HG03565 (cell line): ENCODE measurements at regions not wholly inside any gene's neighbourhood (a gene's known extent, or its start where the extent isn't known, plus 50 kb on each side); places are given as distances from the start of the nearest gene placed in this dataset.

Experiments
- ATAC-seq: cut with Tn5 transposase; IDR thresholded peaks from one replicate; pipeline ENCODE4 v1.9.1; 2021; ENCODE audit warnings: mild to moderate bottlenecking, moderate library complexity; ENCODE audit not compliant: unreplicated experiment

DNA sequence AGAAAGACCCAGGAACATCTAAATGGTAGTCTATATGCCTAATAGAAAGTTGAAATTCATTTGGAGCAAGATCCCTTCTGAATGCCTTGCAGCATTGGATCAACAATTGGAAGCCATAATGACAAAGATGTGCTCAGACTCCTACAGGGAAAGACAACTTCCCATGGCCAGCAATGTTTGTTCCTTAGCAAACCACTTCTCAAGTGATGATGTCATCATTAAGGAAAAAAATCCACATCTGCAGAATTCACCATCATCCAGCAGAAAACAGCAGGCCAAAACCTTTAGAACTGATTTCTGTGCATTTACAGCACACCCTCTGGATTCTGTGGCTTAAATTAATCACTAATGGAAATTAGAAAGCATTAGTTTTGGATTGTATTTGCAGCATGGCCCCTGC lies 82.4 kb upstream of the ZIC3 start:
- no peak for ATAC-seq

DNA sequence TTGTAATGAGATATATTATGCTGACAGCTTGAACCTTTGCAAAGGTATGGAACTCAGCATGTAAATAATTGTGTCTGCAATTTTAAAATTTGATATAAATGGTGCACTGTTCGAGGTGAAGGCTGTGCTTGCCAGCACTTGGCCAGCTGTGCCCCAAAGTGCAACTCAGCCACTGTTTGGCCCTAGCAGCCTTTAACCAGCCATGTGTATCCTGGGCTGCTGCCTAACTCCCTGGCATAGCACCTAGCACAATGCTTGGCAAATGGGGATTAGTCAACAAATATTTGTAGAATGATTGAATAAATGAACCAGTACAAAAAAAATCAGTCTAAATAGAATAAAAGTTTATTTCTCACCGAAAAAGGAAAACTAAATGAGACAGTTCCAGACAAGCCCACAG lies 83.8 kb upstream of the ZIC3 start:
- no peak for ATAC-seq

DNA sequence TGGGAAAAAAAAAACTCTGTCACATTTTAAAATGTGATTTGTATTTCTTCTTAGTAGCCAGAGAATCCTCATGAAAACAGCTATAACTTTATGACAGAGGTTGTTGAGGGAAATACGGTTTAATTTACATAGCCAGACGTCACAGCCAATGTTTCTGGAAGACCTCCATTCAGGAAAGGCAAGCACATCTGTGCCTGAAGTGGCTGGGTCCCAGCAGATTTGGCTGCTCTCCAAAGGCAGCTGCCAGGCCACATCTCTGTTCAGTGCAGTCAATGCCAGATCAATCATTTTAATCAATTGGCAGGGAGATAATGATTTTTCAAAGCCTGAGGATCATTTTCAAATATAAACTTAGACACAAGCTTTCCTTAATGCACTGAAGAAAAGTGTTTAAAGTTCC lies 86.5 kb upstream of the ZIC3 start:
- ATAC-seq: no peak

DNA sequence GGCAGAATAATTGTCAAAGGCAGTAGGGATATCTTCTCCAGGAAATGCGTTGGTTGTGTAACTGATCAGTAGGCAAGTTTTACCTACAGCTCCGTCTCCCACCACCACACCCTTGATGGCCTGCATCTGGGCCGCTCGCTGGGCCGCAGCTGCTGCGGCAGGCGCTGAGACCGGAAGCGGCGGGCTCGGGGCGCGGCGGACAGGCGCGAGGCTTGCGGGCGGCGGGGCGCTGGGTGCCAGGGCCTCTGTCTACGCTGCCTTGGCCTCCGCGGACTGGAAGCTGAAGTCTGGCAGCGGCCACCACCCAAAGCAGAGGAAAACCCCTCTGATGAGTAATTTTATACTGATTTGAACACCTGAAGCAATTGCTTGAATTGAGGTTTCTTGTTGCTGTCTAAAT lies 124.2 kb upstream of the ZIC3 start:
- no peak for ATAC-seq

DNA sequence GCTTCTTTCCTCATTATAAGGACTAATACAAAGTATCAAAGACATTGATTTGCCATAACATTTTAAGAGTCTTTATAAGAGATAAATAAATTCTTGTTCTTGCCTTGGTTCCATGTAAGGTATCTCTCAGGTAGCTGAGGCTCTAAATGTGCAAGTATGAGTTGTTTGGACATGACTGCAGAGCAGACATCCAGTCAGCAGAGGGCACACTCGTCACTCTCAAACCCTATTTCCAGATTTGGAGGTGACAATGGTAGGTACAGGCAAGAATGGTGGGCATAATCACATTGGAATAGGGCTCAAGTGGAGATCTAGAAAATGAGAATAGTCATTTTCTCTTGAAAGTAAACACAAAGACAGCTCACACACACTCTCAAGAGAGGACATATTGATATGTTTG lies 133.3 kb upstream of the ZIC3 start:
- no peak for ATAC-seq

DNA sequence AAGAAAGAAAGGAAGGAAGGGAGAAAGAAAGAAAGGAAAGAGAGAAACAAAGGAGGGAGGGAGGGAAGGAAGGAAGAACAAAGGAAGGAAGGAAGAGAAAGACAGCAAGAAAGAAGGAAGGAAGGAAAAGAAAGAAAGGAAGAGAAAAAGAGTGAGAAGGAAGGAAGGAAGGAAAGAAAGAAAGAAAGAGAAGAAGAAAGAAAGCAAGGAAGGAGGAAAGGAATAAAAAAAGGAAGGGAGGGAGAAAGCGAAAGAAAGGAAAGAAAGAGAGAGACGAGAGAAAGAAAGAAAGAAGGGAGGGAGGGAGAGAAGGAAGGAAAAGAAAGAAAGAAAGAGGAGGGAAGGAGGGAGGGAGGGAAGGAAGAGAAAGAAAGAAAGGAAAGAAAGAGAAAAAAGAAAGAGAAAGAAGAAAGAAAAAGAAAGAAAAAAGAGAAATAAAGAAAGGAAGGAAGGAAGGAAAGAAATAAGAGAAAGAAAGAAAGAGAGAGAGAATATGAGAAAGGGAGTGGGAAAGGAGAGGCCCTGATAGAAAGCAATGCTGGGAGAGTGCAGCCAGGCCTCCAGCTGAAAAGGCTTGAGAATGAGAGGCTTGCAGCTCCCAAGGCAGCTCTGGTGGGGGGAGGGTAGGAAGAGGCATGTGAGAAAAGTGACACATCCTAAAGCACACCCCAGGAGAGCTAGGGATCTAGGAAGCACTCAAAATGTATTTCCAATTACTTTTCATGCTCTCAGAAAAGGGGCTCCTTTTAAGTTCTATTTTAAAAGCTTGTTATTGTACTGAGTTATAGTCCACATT lies 134.0 kb upstream of the ZIC3 start:
- ATAC-seq: no peak

DNA sequence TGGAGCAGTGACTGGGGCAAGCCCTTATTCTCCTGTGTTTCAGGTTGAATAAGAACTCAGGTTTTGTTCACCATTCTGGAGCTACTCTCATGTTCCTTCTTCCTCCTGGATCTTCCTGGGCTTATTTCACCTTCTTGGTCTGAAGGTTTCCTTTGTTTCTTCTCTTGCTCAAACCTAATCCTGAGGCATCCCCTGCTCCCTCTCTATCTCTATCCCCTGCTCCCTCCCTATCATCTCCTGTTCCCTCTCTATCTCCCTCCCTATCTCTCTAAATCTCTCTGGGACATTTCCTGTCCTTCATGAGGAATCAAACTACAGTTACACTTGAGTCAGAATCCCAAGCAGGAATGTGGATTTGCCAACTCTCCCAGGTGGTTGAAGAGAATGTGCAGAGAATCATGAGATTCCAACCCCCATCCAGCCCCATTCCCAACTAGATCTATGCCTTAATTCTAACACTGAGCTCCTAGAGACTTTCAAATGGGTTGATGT lies 134.9 kb upstream of the ZIC3 start:
- no peak for ATAC-seq

DNA sequence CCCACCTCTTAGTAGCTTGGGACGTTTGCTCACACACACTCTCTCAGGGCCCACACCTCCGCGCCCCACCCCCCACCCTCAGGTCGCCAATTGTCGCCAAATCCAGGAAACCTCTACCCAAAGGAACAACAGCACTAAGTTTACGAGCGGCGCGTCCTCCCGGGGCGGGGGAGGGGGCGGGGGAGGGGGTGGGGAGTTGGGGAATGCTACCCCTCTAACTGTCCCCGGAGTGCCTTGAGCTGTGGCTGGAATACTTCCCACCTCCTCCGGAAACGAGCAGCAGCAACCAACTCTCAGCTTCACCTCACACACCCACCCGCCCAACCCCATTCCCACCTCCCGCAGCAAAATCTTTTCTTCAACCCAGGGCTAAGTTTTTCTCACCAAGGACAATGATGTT lies 135.6 kb upstream of the ZIC3 start:
- no peak for ATAC-seq

DNA sequence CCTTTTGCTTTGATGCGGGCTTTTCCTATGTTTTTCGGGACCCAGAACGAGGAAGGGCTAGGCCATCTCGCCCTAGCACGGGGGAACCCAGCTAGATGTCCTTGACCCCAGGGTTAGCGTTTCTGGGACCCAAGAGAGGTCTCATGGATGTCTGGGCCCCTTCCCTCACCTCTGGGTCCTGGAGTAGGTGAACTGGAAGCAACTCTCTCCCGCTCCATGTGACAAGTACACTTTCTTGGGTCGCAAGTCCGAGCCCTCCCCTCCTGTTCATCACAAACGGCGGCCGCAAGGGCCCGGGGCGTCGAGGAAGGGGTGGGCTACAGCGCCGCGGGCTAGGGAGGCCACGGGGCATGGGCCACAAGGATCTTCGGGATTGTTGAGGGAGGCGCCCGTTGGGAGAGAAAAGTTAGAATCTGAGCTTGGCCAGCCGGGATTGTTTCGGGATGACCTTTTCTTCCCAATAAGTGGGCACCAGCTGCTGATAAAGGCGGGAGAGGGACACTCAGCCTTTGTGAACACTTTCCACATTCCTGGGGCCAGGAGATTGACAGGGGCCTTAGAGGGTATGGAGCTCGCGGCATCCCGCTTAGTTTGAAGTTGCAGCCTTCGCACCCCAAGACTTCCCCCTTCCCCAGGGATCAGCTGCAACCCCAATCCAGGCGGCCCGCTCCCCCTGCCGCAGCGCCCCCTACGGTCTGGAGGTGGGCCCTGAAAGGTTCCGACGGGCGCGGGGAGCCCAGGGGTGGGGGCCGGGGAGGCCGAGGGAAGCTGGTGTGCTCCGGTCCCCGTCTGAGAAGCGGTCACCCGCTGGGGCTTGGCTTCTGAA lies 136.9 kb upstream of the ZIC3 start:
- no peak for ATAC-seq

DNA sequence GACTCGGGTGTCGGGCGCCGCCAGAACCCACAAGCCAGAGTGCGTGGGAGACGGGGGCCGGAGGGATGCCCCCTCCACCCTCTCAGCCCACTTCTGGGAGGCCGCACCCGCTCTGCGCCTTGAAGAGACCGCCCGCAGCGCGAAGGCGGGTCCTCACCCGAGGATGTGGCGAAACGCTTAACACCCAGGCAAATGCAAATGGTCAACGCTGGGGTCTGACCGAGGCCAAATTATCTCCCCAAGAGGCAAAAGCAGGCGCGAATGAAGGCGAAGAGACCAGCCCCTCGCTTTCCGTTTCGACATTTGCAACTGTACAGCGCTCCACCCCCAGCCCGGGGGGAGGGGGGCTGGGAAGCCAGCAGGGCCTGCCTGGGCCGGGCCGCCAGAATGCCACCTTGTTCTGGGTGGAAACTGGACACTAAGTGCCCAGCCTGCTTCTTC lies 137.7 kb upstream of the ZIC3 start:
- no peak for ATAC-seq

DNA sequence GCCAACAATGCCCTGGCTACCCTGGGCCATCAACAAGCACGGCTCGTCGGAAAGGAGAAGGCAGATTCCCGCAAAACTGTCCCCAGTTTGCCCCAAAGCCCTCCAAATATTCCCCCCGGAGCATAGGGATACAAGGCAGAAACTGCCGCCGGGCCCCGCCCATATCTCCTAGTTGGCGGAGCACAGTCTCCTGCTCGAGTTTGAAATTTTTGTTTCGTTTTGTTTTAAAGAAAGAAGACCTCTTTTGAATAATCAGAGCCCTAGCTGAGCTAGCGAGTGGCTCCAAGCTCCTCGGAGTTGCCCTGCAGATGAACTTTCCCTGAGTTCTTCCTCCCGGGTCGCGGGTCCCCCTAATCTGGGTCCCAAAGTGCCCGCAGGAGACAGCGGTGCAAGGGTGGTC lies 138.1 kb upstream of the ZIC3 start:
- ATAC-seq: no peak

DNA sequence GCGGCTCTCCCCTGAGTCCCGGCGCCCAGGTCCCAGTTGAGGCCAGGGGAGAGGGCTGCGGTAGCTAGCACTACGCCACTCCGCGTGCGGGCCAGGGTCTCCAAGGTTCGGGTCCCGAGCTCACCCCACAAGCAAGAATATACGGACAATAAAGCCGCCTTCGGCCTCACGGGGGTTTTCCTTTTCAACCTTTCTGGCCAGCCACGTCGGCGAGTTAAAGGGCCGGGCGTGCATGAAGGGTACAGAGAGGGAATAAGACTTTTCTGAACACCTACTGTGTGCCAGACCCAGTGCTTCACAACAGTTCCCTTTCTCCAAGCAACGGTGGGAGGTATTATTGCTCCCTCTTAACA lies 138.5 kb upstream of the ZIC3 start:
- no peak for ATAC-seq

DNA sequence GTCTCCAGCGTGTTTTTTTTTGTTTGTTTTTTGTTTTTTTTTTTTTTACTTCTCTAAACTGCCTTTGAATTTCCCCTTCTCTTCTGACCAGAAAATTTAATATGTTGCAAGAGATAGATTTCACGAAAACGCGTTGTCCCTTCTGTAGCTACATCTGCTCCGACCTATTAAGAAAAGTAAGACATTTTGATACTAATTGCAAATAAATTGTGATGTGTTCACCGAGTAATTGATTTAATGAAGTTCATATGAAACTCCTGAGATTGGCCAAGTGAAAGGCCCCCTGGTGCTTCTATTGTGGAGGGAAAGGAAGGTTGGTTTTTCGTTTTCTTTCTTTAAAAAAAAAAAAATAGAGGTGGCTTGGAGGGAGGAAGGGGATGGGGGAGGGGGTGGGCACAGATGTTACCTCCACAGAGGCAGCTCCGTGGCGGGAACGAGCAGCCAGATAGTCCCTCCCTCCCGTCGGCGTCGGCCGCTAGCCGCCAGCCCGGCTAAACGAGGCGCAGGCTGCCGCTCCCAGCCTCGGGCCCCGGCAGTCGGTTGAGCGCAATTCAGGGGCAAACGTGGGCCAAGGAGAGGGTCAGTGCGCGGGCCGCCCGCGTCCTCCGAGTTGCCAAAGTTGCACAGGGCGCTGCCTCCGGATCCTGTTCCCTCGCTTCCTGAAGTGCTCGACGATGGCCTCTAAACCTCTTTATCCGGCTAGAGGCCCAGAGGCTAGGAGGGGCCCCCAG lies 139.1 kb upstream of the ZIC3 start:
- ATAC-seq: no peak

DNA sequence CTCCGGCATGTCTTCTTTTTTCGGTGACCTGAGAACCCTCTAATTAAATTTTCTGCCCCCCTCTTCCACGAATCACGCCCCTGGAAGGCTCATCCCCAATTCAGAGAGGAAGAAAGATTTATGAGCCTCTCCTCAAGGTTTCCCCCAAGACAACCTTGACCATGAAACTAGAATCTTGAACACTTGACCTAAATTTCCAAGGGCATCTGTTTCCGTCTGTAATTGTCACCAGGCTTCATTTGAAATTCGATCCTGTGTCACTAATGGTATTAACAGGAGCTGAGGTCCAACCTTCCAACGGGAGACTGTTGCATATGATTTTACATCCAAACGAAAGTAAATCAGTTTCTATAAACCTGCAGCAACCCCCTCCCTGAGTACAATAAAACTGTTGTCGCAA lies 139.9 kb upstream of the ZIC3 start:
- no peak for ATAC-seq

DNA sequence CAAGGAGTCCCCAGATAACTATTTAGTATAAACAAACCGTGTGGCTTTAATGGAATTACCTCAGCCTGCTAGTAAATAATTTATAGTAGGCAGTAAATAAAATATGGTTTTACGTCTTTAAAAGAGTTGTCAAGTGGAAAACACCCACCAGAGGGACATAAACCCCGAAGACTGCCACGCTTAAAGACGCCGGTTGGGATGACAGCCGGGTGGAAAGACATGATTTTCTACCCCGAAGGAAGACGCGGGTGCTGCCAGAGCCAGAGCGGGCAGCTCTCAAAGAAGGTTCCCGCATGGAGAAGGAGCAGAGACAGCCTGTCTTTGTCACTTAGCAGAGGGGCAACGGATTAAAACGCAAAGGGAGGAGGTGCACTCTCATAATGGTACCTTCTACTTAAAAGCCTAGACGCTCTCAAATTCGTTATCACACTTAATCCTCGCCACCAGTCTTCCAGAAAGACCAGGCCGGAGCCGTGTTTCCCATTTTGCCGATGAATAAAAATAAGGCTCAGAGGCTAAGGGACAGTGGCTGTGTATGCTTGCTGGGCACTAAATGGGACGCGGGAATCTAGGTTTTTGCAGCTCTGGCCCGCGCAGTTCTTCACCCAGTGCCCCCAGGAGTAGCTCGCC lies 140.5 kb upstream of the ZIC3 start:
- ATAC-seq: no peak

DNA sequence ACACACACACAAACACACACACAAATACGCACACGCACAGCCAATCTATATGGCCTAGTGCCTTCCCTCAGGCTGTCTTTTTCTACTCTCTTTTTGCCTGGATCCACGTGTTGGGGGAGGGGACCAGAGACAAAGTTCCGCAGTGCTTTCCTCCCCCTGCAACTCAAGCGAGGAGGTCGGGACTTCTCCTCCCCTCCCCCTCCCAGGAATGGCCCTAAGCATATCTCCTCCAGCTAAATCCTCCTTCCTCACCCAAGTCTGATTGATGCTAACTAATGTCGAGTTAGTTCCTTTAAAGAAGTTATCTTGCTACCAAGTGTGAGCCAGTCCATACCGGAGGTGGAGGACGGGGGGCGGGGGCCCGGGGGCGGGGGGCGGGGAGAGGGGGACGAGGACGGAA lies 141.2 kb upstream of the ZIC3 start:
- ATAC-seq: no peak

DNA sequence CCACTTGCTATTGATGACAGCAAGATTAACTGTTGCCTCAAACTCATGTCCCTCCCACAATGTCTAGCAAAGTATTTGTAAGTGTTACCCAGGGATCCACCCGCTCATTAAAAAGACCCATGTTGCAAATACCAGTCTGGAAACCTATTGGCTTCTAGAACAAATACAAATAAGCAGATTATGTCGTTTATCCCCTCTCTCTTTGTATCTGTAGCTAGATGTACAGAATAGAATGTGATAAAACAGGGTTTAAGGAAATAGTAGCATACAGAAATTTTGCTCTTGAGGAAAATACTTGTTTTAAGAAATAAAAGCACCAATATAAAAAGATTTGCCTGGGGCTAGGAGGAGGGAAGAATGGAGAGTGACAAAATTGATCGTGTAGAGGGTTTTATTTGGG lies 142.7 kb upstream of the ZIC3 start:
- no peak for ATAC-seq

DNA sequence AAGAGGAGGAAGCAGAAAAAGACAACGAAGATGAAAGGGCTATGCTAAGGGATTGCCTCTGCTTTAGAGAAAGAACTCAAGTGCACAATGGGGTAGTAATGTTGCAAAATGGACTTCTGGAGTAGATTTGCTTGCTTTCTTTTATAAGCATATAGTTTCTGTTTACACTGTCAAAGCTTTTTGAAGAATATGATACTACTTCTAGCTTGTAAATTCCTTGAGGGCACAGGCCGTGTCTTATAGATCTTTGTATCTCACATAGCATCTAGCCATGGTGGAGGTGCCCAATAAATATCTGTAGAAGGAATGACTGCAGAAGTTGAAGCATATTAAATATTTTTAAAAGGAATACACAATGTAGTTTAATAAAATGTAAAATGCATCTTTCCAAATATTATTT lies 147.8 kb upstream of the ZIC3 start:
- no peak for ATAC-seq

DNA sequence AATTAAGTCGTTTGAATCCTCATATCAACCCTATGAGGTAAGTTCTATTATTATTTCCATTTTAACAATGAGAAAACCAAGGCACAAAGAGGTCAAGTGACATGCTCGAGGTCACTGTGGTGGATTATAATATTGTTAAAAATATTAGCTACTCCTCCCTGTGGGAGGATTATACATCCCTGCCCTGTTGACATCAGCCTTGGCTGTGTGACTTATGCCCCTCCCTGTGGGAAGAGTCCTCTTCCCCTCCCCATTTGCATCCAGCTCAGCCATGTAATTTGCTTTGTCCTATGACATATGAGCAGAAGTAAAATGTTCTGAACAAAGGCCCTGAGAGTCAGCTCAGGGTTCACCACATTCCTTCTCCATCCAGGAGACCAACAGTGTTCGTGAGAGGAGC lies 152.7 kb upstream of the ZIC3 start:
- ATAC-seq: no peak

DNA sequence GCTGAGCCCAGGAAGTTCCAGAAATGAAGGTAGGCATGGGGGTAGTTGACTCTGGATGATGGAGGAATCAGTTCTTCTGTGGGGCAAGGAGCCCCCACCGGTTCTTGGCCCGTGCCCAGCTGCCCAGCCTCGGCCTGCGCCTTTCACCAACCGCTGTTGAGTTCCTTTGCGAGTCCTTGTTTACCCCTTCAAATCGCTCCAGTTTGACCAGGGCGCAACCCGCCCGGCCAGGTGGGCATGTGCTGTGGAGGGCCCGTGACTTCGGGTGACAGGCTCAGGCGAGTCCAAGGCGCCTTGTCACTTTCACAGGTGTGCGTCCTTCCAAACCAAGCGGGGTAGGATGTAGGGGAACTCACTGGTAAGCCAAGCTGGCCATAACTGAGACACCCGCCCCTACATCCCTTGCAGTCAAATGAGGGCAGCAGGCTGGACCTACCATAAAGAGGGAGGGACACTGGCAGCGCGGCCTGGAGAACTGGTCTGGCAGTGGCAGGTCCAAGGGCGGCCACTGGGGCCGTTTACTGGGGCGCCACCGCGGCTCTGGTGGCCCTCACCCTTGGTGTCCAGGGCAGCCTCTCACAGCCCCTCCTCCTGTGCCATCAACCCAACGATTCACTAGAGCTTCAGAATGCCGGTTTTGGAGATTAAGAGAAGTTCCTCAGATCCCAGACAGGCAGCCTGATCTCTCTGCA lies 160.3 kb upstream of the ZIC3 start:
- no peak for ATAC-seq

DNA sequence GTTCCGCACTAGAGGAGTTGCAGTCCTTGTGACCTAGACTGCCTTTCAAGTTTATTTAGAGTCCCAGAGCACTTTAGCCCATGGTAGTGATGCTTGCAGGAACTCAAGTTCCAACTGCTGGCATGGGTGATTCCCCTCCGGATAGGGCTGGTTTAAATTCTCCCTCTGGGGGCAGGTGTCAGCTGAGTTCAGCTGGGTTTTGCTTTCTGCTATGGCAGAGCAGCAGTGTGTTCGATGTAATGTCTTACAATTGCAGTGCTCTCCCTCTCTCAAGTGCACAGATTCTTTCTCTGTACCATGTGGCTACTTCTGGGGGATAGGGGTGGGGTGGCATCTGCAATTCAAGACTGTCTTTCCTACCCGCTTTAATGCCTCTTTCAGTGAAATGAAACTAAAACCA lies 164.8 kb upstream of the ZIC3 start:
- ATAC-seq: no peak
